ENCODE measurements at regions not wholly inside any gene's neighbourhood (a gene's known extent, or its start where the extent isn't known, plus 50 kb on each side); places are given as distances from the start of the nearest gene placed in this dataset.

GRCh38 chr6:133631421-133631820 lies 257.5 kb upstream of the TCF21 start:
- DNase-seq (ENCODE audit: low read depth in 2 of 2): no peak

- DNase-seq (ENCODE audit: low read depth in 2 of 2): no peak
Measured at GRCh38 chr6:133632206-133632605, 256.7 kb upstream of the TCF21 start.

GRCh38 chr6:133632906-133633305 lies 256.0 kb upstream of the TCF21 start:
- no peak for DNase-seq (ENCODE audit: low read depth in 2 of 2)

GRCh38 chr6:133634474-133634873 lies 254.4 kb upstream of the TCF21 start:
- DNase-seq (ENCODE audit: low read depth in 2 of 2): no peak

- DNase-seq (ENCODE audit: low read depth in 2 of 2): no peak
Measured at GRCh38 chr6:133635447-133635846, 253.5 kb upstream of the TCF21 start.

- no peak for DNase-seq (ENCODE audit: low read depth in 2 of 2)
Measured at GRCh38 chr6:133637436-133637835, 251.5 kb upstream of the TCF21 start.

- no peak for DNase-seq (ENCODE audit: low read depth in 2 of 2)
Measured at GRCh38 chr6:133637874-133638273, 251.0 kb upstream of the TCF21 start.

- no peak for DNase-seq (ENCODE audit: low read depth in 2 of 2)
Measured at GRCh38 chr6:133641104-133641503, 247.8 kb upstream of the TCF21 start.

- DNase-seq (ENCODE audit: low read depth in 2 of 2): no peak
Measured at GRCh38 chr6:133644548-133644891, 244.4 kb upstream of the TCF21 start.

- DNase-seq (ENCODE audit: low read depth in 2 of 2): peak in 1 of 2 experiments; percentile 33
Measured at GRCh38 chr6:133644892-133645619, 243.9 kb upstream of the TCF21 start.

GRCh38 chr6:133645966-133646740 lies 242.8 kb upstream of the TCF21 start:
- DNase-seq (ENCODE audit: low read depth in 2 of 2): peak; percentile 52 to 57

- DNase-seq (ENCODE audit: low read depth in 2 of 2): no peak
Measured at GRCh38 chr6:133648581-133648980, 240.3 kb upstream of the TCF21 start.

- no peak for DNase-seq (ENCODE audit: low read depth in 2 of 2)
Measured at GRCh38 chr6:133671376-133671775, 217.5 kb upstream of the TCF21 start.

GRCh38 chr6:133673056-133673455 lies 215.9 kb upstream of the TCF21 start:
- DNase-seq (ENCODE audit: low read depth in 2 of 2): no peak

- no peak for DNase-seq (ENCODE audit: low read depth in 2 of 2)
Measured at GRCh38 chr6:133674661-133675060, 214.3 kb upstream of the TCF21 start.

GRCh38 chr6:133680994-133681393 lies 207.9 kb upstream of the TCF21 start:
- DNase-seq (ENCODE audit: low read depth in 2 of 2): no peak

GRCh38 chr6:133681891-133682290 lies 207.0 kb upstream of the TCF21 start:
- no peak for DNase-seq (ENCODE audit: low read depth in 2 of 2)

- no peak for DNase-seq (ENCODE audit: low read depth in 2 of 2)
Measured at GRCh38 chr6:133682506-133683307, 206.2 kb upstream of the TCF21 start.

GRCh38 chr6:133683308-133683580 lies 205.7 kb upstream of the TCF21 start:
- DNase-seq (ENCODE audit: low read depth in 2 of 2): no peak

- no peak for DNase-seq (ENCODE audit: low read depth in 2 of 2)
Measured at GRCh38 chr6:133683606-133684005, 205.3 kb upstream of the TCF21 start.

- DNase-seq (ENCODE audit: low read depth in 2 of 2): no peak
Measured at GRCh38 chr6:133688705-133689492, 200.0 kb upstream of the TCF21 start.

GRCh38 chr6:133689863-133690262 lies 199.1 kb upstream of the TCF21 start:
- no peak for DNase-seq (ENCODE audit: low read depth in 2 of 2)
